H1 (cell line): ENCODE measurements at regions not wholly inside any gene's neighbourhood (a gene's known extent, or its start where the extent isn't known, plus 50 kb on each side); places are given as distances from the start of the nearest gene placed in this dataset.

Experiments used
- CHD2 ChIP-seq: IDR thresholded peaks from 2 replicates; pipeline ENCODE4 v1.6.1; 2012; ENCODE audit warnings: low read length, improper control_type of control experiment
- KDM4A ChIP-seq: IDR thresholded peaks from one replicate; pipeline ENCODE4 v1.7.1; 2012; ENCODE audit warnings: low read depth, mild to moderate bottlenecking, moderate library complexity, low read length, inconsistent platforms; ENCODE audit not compliant: severe bottlenecking
- RAD21 ChIP-seq, 2 experiments: IDR thresholded peaks in 1 of 2; conservative IDR thresholded peaks in 1 of 2; 2 replicates each; pipeline ENCODE4 v1.6.1; 2011; ENCODE audit warnings: low read depth in 2 of 2, low read length in 2 of 2, improper control_type of control experiment in 1 of 2, inconsistent platforms in 1 of 2, mild to moderate bottlenecking in 1 of 2, moderate library complexity in 1 of 2
- RXRA ChIP-seq: IDR thresholded peaks from 2 replicates; pipeline ENCODE4 v1.6.1; 2011; ENCODE audit warnings: low read depth, mild to moderate bottlenecking, low read length, moderate library complexity; ENCODE audit not compliant: insufficient read depth
- TF ChIP-seq, protein P1 (sequence below): IDR thresholded peaks from 2 replicates; pipeline ENCODE4 v1.6.1; 2011; ENCODE audit warnings: low read length, improper control_type of control experiment

DNA sequence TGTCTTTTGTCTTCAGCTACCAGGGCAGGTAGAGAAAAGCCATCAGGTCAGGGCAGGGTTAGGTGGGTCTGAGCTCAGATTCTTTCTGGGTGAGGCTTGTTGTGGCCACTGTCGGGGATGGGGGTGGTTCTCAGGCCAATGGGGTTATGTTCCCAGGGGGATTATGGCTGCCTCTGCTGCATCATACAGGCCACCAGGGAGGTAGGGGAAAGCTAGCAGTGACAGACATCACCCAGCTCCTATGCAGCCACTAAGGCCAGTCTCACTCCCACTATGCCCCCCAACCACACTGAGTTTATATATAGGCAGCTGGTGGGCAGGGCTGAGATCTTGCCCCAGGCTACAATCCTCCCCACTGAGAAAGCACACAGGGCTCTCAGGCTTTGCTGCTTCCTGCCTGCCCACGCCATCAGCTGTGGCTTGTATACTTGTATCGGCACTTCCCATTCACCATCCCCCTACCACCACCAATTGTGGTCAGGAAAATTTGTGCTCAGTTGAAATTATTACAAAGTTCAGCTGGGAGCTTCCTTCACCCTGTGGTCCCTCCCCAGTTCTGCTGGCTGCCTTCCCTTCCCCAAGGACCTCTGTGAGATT is 72.6 kb upstream of the PTPN13 start (continued):
- TF ChIP-seq RXRA (no peak), CHD2 (no peak), KDM4A (no peak), RAD21 (IDR thresholded peaks at IDR 0.05 in 1 of 2, conservative IDR thresholded peaks at IDR 0.05 in 1 of 2; ENCODE audit: low read depth in 2 of 2, low read length in 2 of 2) (no peak)
- TF ChIP-seq, protein P1, sequence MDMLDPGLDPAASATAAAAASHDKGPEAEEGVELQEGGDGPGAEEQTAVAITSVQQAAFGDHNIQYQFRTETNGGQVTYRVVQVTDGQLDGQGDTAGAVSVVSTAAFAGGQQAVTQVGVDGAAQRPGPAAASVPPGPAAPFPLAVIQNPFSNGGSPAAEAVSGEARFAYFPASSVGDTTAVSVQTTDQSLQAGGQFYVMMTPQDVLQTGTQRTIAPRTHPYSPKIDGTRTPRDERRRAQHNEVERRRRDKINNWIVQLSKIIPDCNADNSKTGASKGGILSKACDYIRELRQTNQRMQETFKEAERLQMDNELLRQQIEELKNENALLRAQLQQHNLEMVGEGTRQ, result no peak
- TF ChIP-seq, all 59 proteins: peak for 0
